H9 (cell line): ENCODE measurements at regions not wholly inside any gene's neighbourhood (a gene's known extent, or its start where the extent isn't known, plus 50 kb on each side); places are given as distances from the start of the nearest gene placed in this dataset.

Experiments
- DNase-seq: peaks from one replicate; pipeline ENCODE4 v3.0.0-alpha.2; 2017
- H2AFZ ChIP-seq: one replicate; pipeline ENCODE4 v1.6.1; 2013; ENCODE audit warnings: mild to moderate bottlenecking, low read length, control low read depth, moderate library complexity
- H2AK5ac ChIP-seq: 2 replicates; pipeline ENCODE4 v1.6.1; 2013; ENCODE audit warnings: low read length, control low read depth, mixed read lengths; ENCODE audit not compliant: insufficient read length
- H2BK120ac ChIP-seq: one replicate; pipeline ENCODE4 v1.6.1; 2013; ENCODE audit warnings: low read depth, mild to moderate bottlenecking, low read length, control low read depth, inconsistent platforms; ENCODE audit not compliant: poor library complexity, severe bottlenecking
- H2BK12ac ChIP-seq: 2 replicates; pipeline ENCODE4 v1.6.1; 2013; ENCODE audit warnings: low read length, control low read depth, mixed read lengths, low read depth; ENCODE audit not compliant: insufficient read length
- H2BK15ac ChIP-seq: 2 replicates; pipeline ENCODE4 v1.6.1; 2013; ENCODE audit warnings: low read depth, low read length, control low read depth
- H2BK20ac ChIP-seq: one replicate; pipeline ENCODE4 v1.6.1; 2013; ENCODE audit warnings: low read depth, mild to moderate bottlenecking, low read length, control low read depth, inconsistent platforms; ENCODE audit not compliant: poor library complexity, severe bottlenecking
- H2BK5ac ChIP-seq: 2 replicates; pipeline ENCODE4 v1.6.1; 2013; ENCODE audit warnings: low read length, control low read depth, mixed read lengths; ENCODE audit not compliant: insufficient read length
- H3K14ac ChIP-seq: 2 replicates; pipeline ENCODE4 v1.6.1; 2013; ENCODE audit warnings: low read length, control low read depth; ENCODE audit not compliant: insufficient read depth
- H3K18ac ChIP-seq: 2 replicates; pipeline ENCODE4 v1.6.1; 2013; ENCODE audit warnings: low read depth, mild to moderate bottlenecking, mixed read lengths, low read length, control low read depth; ENCODE audit not compliant: insufficient read length
- H3K23ac ChIP-seq: 2 replicates; pipeline ENCODE4 v1.6.1; 2013; ENCODE audit warnings: low read length, control low read depth, mixed read lengths, low read depth; ENCODE audit not compliant: insufficient read length
- H3K23me2 ChIP-seq: 2 replicates; pipeline ENCODE4 v1.6.1; 2013; ENCODE audit warnings: low read depth, mild to moderate bottlenecking, mixed read lengths, low read length, control low read depth; ENCODE audit not compliant: insufficient read length, poor library complexity, severe bottlenecking
- H3K27ac ChIP-seq: 2 replicates; pipeline ENCODE4 v1.5.1; 2013; ENCODE audit warnings: low read length, control low read depth, mixed read lengths, low read depth; ENCODE audit not compliant: insufficient read length
- H3K27me3 ChIP-seq: 2 replicates; pipeline ENCODE4 v1.6.1; 2013; ENCODE audit warnings: low read length, control low read depth, inconsistent platforms; ENCODE audit not compliant: insufficient read depth
- H3K4ac ChIP-seq: 2 replicates; pipeline ENCODE4 v1.6.1; 2013; ENCODE audit warnings: low read depth, mild to moderate bottlenecking, control low read depth, inconsistent platforms, low read length, moderate library complexity
- H3K4me1 ChIP-seq: 2 replicates; pipeline ENCODE4 v1.6.1; 2013; ENCODE audit warnings: low read length, control low read depth, inconsistent platforms; ENCODE audit not compliant: insufficient read depth
- H3K4me2 ChIP-seq: 2 replicates; pipeline ENCODE4 v1.6.1; 2013; ENCODE audit warnings: low read length, control low read depth, mixed read lengths; ENCODE audit not compliant: insufficient read length, insufficient read depth
- H3K56ac ChIP-seq: 2 replicates; pipeline ENCODE4 v1.6.1; 2013; ENCODE audit warnings: low read depth, mild to moderate bottlenecking, mixed read lengths, low read length, control low read depth; ENCODE audit not compliant: insufficient read length
- H3K79me1 ChIP-seq: 2 replicates; pipeline ENCODE4 v1.6.1; 2013; ENCODE audit warnings: low read depth, mild to moderate bottlenecking, moderate library complexity, low read length, control low read depth, inconsistent platforms; ENCODE audit not compliant: insufficient read depth, poor library complexity, severe bottlenecking
- H3K79me2 ChIP-seq: 2 replicates; pipeline ENCODE4 v1.6.1; 2013; ENCODE audit warnings: low read length, control low read depth, inconsistent platforms; ENCODE audit not compliant: insufficient read depth
- H3K9ac ChIP-seq: 2 replicates; pipeline ENCODE4 v1.6.1; 2013; ENCODE audit warnings: low read length, control low read depth, mixed read lengths; ENCODE audit not compliant: insufficient read length; ENCODE audit errors: extremely low read depth
- H3K9me3 ChIP-seq: one replicate; pipeline ENCODE4 v1.6.1; 2013; ENCODE audit warnings: low read depth, low read length, inconsistent platforms; ENCODE audit not compliant: control insufficient read depth
- H3T11ph ChIP-seq: one replicate; pipeline ENCODE4 v1.6.1; 2013; ENCODE audit warnings: mild to moderate bottlenecking, low read length, control low read depth, inconsistent platforms
- H4K20me1 ChIP-seq: one replicate; pipeline ENCODE4 v1.6.1; 2013; ENCODE audit not compliant: control insufficient read depth, insufficient read length, insufficient read depth
- H4K5ac ChIP-seq: 2 replicates; pipeline ENCODE4 v1.6.1; 2013; ENCODE audit warnings: low read depth, mild to moderate bottlenecking, mixed read lengths, low read length, control low read depth; ENCODE audit not compliant: insufficient read length
- H4K8ac ChIP-seq: replicated peaks from 2 replicates; pipeline ENCODE4 v1.6.1; 2013; ENCODE audit warnings: low read length, control low read depth, mixed read lengths, low read depth; ENCODE audit not compliant: insufficient read length
- H4K91ac ChIP-seq: 2 replicates; pipeline ENCODE4 v1.6.1; 2013; ENCODE audit warnings: low read depth, mild to moderate bottlenecking, moderate library complexity, mixed read lengths, low read length, control low read depth; ENCODE audit not compliant: insufficient read length
- H3K27ac Mint-ChIP-seq, 3 experiments: 2 replicates in 2 of 3; 3 replicates in 1 of 3; pipeline ENCODE4 v1.8.0; 2020 to 2021; ENCODE audit warnings: mixed read lengths in 3 of 3, mild to moderate bottlenecking in 1 of 3, moderate library complexity in 1 of 3
- H3K27me3 Mint-ChIP-seq: 2 replicates; pipeline ENCODE4 v1.8.0; 2021; ENCODE audit warnings: low read depth, mild to moderate bottlenecking, moderate library complexity, mixed read lengths
- H3K36me3 Mint-ChIP-seq, 3 experiments: 2 replicates in 2 of 3; 3 replicates in 1 of 3; pipeline ENCODE4 v1.8.0; 2020 to 2021; ENCODE audit warnings: low read depth in 3 of 3, mixed read lengths in 3 of 3; ENCODE audit not compliant: insufficient read depth in 1 of 3
- H3K4me1 Mint-ChIP-seq, 2 experiments: 2 replicates each; pipeline ENCODE4 v1.8.0; 2020; ENCODE audit warnings: mixed read lengths in 2 of 2
- H3K4me3 Mint-ChIP-seq, 2 experiments: 2 replicates in 1 of 2; 3 replicates in 1 of 2; pipeline ENCODE4 v1.8.0; 2020 to 2021; ENCODE audit warnings: mild to moderate bottlenecking in 2 of 2, mixed read lengths in 2 of 2, moderate library complexity in 1 of 2
- H3K9me3 Mint-ChIP-seq, 2 experiments: 2 replicates in 1 of 2; 3 replicates in 1 of 2; pipeline ENCODE4 v1.8.0; 2020; ENCODE audit warnings: mild to moderate bottlenecking in 2 of 2, mixed read lengths in 2 of 2, moderate library complexity in 1 of 2
- CTCF ChIP-seq: fragments of 200-600 bp; sonication (generic); conservative IDR thresholded peaks from 3 replicates; pipeline ENCODE4 v1.8.0; 2021; ENCODE audit warnings: antibody characterized with exemption, mild to moderate bottlenecking
- WGBS: extraction: QIAGEN DNeasy Blood & Tissue Kit; methylation state at CpG from one replicate; pipeline ENCODE4 v1.1.7; 2013; ENCODE audit warnings: missing lambda C conversion rate, low lambda C conversion rate, mixed read lengths; ENCODE audit not compliant: insufficient read length; ENCODE audit errors: extremely low coverage; 5-methylcytosine and 5-hydroxymethylcytosine counted together

GRCh38 chr11:22042081-22042480 lies 150.8 kb upstream of the ANO5 start:
- no peak for DNase-seq
- Histone ChIP-seq H3K23me2 (no peaks in the 10 kb centered on the region), H2AFZ (no peak overlapping the region), H4K5ac (no peak overlapping the region), H4K8ac (no peak overlapping the region), H3K14ac (no peak overlapping the region), H3K27me3 (no peaks in the 10 kb centered on the region), H4K20me1 (no peaks in the 10 kb centered on the region), H3K79me2 (no peaks in the 10 kb centered on the region), H3T11ph (no peak overlapping the region), H2BK120ac (no peak overlapping the region), H3K56ac (no peak overlapping the region), H3K79me1 (no peaks in the 10 kb centered on the region), H2BK12ac (no peak overlapping the region), H4K91ac (no peak overlapping the region), H2BK20ac (no peak overlapping the region), H3K27ac (no peak overlapping the region), H2BK5ac (no peak overlapping the region), H3K9ac (no peak overlapping the region), H3K4ac (no peak overlapping the region), H2BK15ac (no peak overlapping the region), H3K4me1 (no peaks in the 10 kb centered on the region), H3K18ac (no peak overlapping the region), H3K4me2 (no peak overlapping the region), H2AK5ac (no peak overlapping the region), H3K23ac (no peak overlapping the region), H3K9me3 (no peaks in the 10 kb centered on the region)
- Mint-ChIP-seq H3K9me3 (no peaks in the 10 kb centered on the region), H3K36me3 (no peaks in the 10 kb centered on the region), H3K4me3 (no peak overlapping the region), H3K4me1 (peaks cover 14 to 19% of the 10 kb centered on the region in 2 experiments), H3K27ac (no peak overlapping the region), H3K27me3 (no peaks in the 10 kb centered on the region)
- no CpG with 5 or more reads among the region's 1 CpG for WGBS
- no peak for TF ChIP-seq CTCF
